HCT116 (cell line): ENCODE measurements at regions not wholly inside any gene's neighbourhood (a gene's known extent, or its start where the extent isn't known, plus 50 kb on each side); places are given as distances from the start of the nearest gene placed in this dataset.

Experiments used
- EZH2phosphoT487 ChIP-seq: fragments of 200-600 bp; IDR thresholded peaks from 2 replicates; pipeline ENCODE4 v1.6.1; 2018; ENCODE audit warnings: antibody characterized with exemption, borderline replicate concordance
- JUND ChIP-seq: IDR thresholded peaks from 2 replicates; pipeline ENCODE4 v1.6.1; 2012
- POLR2A ChIP-seq: IDR thresholded peaks from 2 replicates; pipeline ENCODE4 v1.7.0; 2011; ENCODE audit warnings: borderline replicate concordance; ENCODE audit not compliant: insufficient read depth, insufficient read length; ENCODE audit errors: extremely low read depth
- SIN3A ChIP-seq: IDR thresholded peaks from 2 replicates; pipeline ENCODE4 v1.6.1; 2012; ENCODE audit warnings: low read depth
- SP1 ChIP-seq: IDR thresholded peaks from 2 replicates; pipeline ENCODE4 v1.6.1; 2012; ENCODE audit warnings: low read depth
- ZNF274 ChIP-seq: fragments of 200-500 bp; sonication (Bioruptor generic); IDR thresholded peaks from 2 replicates; pipeline ENCODE4 v1.6.1; 2014; ENCODE audit warnings: mild to moderate bottlenecking, low read depth, low read length, inconsistent platforms
- TF ChIP-seq, protein P1 (sequence below), 3 experiments: fragments of 200-600 bp in 1 of 3; sonication (generic) in 1 of 3; IDR thresholded peaks in 2 of 3; conservative IDR thresholded peaks in 1 of 3; 2 replicates each; pipeline ENCODE4 v1.5.1; 2012 to 2017; ENCODE audit warnings: low read depth in 2 of 3, low read length in 2 of 3, antibody characterized with exemption in 1 of 3, borderline replicate concordance in 1 of 3, control low read depth in 1 of 3, mild to moderate bottlenecking in 1 of 3, mixed read lengths in 1 of 3, mixed run types in 1 of 3, moderate library complexity in 1 of 3; ENCODE audit not compliant: insufficient read depth in 1 of 3

GRCh38 chrX:96502507-96502906 is 182.1 kb upstream of the DIAPH2 start:
- TF ChIP-seq SIN3A (no peak), ZNF274 (no peak), SP1 (no peak), POLR2A (no peak), EZH2phosphoT487 (no peak), JUND (no peak)
- TF ChIP-seq, protein P1, sequence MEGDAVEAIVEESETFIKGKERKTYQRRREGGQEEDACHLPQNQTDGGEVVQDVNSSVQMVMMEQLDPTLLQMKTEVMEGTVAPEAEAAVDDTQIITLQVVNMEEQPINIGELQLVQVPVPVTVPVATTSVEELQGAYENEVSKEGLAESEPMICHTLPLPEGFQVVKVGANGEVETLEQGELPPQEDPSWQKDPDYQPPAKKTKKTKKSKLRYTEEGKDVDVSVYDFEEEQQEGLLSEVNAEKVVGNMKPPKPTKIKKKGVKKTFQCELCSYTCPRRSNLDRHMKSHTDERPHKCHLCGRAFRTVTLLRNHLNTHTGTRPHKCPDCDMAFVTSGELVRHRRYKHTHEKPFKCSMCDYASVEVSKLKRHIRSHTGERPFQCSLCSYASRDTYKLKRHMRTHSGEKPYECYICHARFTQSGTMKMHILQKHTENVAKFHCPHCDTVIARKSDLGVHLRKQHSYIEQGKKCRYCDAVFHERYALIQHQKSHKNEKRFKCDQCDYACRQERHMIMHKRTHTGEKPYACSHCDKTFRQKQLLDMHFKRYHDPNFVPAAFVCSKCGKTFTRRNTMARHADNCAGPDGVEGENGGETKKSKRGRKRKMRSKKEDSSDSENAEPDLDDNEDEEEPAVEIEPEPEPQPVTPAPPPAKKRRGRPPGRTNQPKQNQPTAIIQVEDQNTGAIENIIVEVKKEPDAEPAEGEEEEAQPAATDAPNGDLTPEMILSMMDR (IDR thresholded peaks at IDR 0.05 in 2 of 3, conservative IDR thresholded peaks at IDR 0.05 in 1 of 3; ENCODE audit: borderline replicate concordance in 1 of 3, insufficient read depth in 1 of 3, low read depth in 2 of 3, low read length in 2 of 3) = no peak
